ENCODE measurements at regions not wholly inside any gene's neighbourhood (a gene's known extent, or its start where the extent isn't known, plus 50 kb on each side); places are given as distances from the start of the nearest gene placed in this dataset.

DNA sequence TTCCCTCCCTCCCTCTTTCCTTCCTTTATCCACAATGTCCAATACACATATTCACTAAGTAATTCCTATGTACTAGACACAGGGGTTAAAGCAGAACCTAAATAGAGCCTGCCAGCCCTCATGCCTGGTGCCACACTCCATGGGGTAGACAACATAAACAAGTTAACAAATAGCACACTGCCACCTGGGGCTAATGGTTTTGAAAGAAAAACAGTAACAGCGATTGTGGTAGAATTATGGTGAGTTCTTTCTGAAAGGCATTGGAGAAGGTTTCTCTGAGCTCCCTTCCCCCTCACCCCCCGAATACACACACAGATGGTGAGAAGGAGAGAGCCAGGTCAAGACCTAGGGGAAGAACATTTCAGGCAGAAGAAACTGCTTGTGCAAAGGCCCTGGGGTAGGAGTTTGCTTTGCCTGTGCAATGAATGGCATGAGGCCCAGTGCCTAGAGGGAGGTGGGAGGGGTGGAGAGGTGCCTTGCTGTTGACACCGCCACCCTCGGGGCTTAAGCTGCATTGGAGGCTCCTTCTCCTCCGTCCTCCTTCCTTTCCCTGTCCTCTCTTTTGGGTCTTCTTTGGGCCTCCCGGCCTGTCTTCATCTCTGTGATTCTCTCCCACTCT, 502.4 kb upstream of the SULF2 start:
- in situ Hi-C loops (cut with HindIII; ENCODE audit: low sequenced_read_pairs): no loop called here

- in situ Hi-C loops (cut with HindIII; ENCODE audit: low sequenced_read_pairs): no loop called here
These were observed 501.8 kb upstream of the SULF2 start for GRCh38 chr20:48287021-48287494.

DNA sequence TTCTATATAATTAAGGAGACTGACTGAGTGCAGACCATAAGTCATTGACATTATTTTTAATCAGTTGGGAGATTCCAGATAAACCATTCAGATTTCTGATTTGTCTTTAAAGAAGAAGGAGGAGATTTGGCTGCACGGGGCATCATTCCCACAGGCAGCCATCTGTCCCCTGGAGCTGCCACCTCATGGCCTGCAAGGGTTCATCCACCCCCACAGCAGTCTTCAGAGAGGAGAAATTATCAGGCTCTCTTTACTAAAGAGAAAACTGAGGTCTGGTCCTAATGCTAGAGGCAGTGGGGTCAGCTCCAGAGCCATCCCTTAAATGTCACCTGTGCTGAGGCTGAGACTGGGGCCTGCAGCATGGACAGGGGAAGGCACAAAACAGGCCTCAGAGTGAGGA, 501.3 kb upstream of the SULF2 start:
- in situ Hi-C loops (cut with HindIII; ENCODE audit: low sequenced_read_pairs): no loop called here

GRCh38 chr20:48285656-48286055, 500.4 kb upstream of the SULF2 start:
- in situ Hi-C loops (cut with HindIII; ENCODE audit: low sequenced_read_pairs): no loop called here

DNA sequence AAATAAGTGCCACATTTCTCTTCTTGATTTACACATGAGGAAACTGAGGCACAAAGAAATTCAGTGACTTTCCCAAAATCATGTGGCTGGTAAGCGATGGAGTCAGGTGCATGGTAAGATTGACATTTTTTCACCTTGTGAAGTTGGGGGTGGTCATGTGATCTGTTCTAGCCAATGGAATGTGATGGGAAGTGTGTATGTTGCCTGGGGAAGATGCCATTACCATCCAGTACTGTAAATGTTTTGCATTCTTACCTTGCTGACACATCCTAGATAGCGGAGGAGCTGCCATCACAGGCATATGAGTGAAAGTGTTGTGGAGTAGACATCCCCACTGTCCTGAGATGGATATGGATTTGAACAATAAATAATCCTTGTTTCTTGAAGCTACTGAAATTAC, 499.6 kb upstream of the SULF2 start:
- in situ Hi-C loops (cut with HindIII; ENCODE audit: low sequenced_read_pairs): no loop called here

- in situ Hi-C loops (cut with HindIII; ENCODE audit: low sequenced_read_pairs): no loop called here
These were observed 499.0 kb upstream of the SULF2 start for GRCh38 chr20:48284315-48284714.

- in situ Hi-C loops (cut with HindIII; ENCODE audit: low sequenced_read_pairs): no loop called here
These were observed 498.3 kb upstream of the SULF2 start for GRCh38 chr20:48283470-48284110.

DNA sequence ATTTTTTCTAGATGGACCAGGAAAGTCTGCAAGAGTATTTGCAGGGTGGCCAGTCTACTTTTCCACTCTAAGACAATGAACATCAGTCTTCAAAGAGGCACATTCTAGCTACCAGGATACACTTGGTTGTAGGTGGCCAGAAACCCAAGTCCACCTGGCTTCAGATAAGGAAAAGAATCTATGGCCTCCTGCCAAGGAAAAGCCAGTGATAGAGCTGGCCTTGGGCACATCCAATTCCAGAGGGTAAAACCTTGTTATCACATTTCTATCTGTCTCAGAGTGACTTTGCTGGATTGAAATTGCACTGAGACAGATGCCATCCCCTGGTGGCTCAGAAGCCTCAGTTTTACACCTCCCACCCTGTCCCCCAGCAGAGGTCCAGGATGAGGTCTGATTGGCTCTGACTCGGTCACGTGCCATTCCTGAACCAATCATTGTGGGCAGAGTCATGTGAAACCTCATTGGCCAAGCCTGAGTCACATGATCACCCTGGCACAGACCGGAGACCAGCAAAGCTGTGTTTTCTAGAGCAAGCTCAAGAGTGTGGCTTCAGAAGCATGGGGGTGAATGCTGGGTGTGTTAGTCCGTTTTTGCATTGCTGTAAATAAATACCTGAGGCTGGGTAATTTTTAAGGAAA, 497.4 kb upstream of the SULF2 start:
- in situ Hi-C loops (cut with HindIII; ENCODE audit: low sequenced_read_pairs): no loop called here

- in situ Hi-C loops (cut with HindIII; ENCODE audit: low sequenced_read_pairs): no loop called here
These were observed 496.2 kb upstream of the SULF2 start for GRCh38 chr20:48281501-48281900.

DNA sequence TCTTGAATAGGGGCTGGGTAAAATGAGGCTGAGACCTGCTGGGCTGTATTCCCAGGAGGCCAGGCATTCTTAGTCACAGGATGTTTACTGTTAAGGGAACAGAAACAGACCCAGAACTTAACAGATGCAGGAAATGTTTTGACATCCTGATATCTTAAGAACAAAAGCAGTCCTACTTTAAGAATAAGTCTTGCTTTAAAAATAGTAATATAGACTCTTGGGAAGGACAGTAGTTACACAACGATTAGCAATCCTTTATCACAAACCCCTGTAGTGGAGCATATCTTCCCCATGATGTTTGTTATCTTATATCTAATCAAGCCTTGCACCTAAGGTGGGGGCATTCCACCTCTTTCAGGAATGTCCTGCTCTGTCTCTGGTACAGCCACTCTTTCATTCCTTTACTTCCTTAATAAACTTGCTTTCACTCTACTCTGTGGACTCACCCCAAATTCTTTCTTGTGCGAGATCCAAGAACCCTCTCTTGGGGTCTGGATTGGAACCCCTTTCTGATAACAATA, 493.7 kb upstream of the SULF2 start:
- in situ Hi-C loops (cut with HindIII; ENCODE audit: low sequenced_read_pairs): no loop called here

GRCh38 chr20:48277266-48277665, 492.0 kb upstream of the SULF2 start:
- in situ Hi-C loops (cut with HindIII; ENCODE audit: low sequenced_read_pairs): no loop called here

- in situ Hi-C loops (cut with HindIII; ENCODE audit: low sequenced_read_pairs): no loop called here
These were observed 490.7 kb upstream of the SULF2 start for GRCh38 chr20:48276021-48276342.

- in situ Hi-C loops (cut with HindIII; ENCODE audit: low sequenced_read_pairs): no loop called here
These were observed 490.2 kb upstream of the SULF2 start for GRCh38 chr20:48275286-48276020.

DNA sequence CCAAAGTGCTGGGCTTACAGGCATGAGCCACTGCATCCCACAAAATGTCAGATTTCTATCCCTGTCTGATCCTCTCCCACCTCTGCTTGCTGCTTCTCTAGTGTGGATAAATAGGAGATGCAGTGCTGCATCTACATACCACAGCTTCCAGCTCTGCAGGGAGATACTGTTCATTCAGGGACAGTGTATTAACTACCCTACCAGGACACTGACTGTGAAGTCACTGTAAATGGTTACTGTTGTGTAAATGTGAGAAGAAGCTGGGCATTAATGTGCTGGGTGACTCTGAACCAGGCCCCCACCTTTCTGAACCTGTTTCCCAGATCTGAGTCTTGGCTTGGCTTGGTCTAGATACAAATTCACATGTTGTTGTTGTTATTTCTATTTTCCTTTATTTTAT, 488.6 kb upstream of the SULF2 start:
- in situ Hi-C loops (cut with HindIII; ENCODE audit: low sequenced_read_pairs): no loop called here

- in situ Hi-C loops (cut with HindIII; ENCODE audit: low sequenced_read_pairs): no loop called here
These were observed 485.6 kb upstream of the SULF2 start for GRCh38 chr20:48270885-48271284.

GRCh38 chr20:48267860-48268633, 482.8 kb upstream of the SULF2 start:
- in situ Hi-C loops (cut with HindIII; ENCODE audit: low sequenced_read_pairs): no loop called here

DNA sequence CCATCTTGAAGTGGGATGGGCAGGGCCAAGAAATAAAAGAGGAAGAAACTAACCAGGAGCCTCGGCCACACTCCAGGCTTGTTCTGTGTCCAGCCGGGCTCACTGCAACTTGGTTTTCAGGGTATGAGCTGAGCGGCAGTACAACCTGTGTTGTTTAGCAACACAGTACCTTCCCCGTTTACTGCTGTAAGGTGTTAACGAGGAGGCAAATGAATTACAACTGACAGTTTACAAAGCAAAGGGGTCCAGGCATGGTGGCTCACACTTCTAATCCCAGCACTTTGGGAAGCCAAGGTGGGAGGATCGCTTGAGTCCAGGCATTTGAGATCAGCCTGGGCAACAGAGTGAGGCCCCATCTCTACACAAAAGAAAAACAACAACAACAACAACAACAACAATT, 481.3 kb upstream of the SULF2 start:
- in situ Hi-C loops (cut with HindIII; ENCODE audit: low sequenced_read_pairs): no loop called here

- in situ Hi-C loops (cut with HindIII; ENCODE audit: low sequenced_read_pairs): no loop called here
These were observed 480.5 kb upstream of the SULF2 start for GRCh38 chr20:48265791-48266190.

GRCh38 chr20:48262955-48263354, 477.7 kb upstream of the SULF2 start:
- in situ Hi-C loops (cut with HindIII; ENCODE audit: low sequenced_read_pairs): no loop called here

- in situ Hi-C loops (cut with HindIII; ENCODE audit: low sequenced_read_pairs): no loop called here
These were observed 477.2 kb upstream of the SULF2 start for GRCh38 chr20:48262466-48262865.

DNA sequence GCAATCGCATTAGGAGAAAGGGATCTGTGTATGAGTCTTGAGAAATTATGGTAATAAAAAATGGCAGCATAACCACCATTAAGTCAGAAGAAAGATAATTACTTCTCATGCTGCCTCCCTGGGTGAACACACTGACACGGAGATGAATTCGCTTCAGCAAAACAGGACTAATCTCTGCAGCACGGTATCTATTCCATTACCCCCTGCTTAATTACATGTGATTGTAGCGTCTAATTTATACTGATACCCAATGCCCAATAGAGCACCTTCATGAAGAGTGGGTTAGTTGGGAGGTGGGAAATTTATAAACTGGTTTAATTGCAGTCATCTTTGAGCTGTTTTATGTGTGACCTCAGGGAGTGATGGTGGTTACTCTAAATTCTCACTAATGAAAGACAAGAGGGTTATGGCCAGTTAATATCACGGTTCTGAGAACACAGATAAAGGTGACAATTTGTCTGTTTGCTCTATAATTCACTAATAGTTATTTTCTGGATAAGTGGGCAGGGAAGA, 476.2 kb upstream of the SULF2 start:
- in situ Hi-C loops (cut with HindIII; ENCODE audit: low sequenced_read_pairs): no loop called here
